SK-N-SH (cell line): ENCODE measurements at regions not wholly inside any gene's neighbourhood (a gene's known extent, or its start where the extent isn't known, plus 50 kb on each side); places are given as distances from the start of the nearest gene placed in this dataset.
A peak's percentile ranks its signal among the peaks of the same experiment; 100 is the strongest.

Experiments used
- CTCF ChIA-PET: fragments of 300-600, 350-600 bp; formaldehyde crosslinking; extraction: SDS; loops from one replicate; lab custom pipeline; 2021; lab: Yijun Ruan, JAX
- POLR2A ChIA-PET: fragments of 350-600 bp; sonication (Branson Sonifier 250); formaldehyde crosslinking; extraction: SDS; loops from one replicate; lab custom pipeline; 2020; ENCODE audit warnings: antibody characterized with exemption, inconsistent platforms; lab: Yijun Ruan, JAX
- DNase-seq: peaks from one replicate; pipeline ENCODE4 v3.0.0; 2012
- H2AFZ ChIP-seq: fragments of 200-600 bp; sonication (generic); 2 replicates; pipeline ENCODE4 v1.8.1; 2016; ENCODE audit warnings: antibody characterized with exemption, mild to moderate bottlenecking, low read depth
- H3F3A ChIP-seq: fragments of 200-600 bp; sonication (generic); replicated peaks from 2 replicates; pipeline ENCODE3; 2016; ENCODE audit warnings: antibody characterized with exemption, mild to moderate bottlenecking; ENCODE audit not compliant: insufficient read depth
- H3K27ac ChIP-seq, 2 experiments: fragments of 200-500 bp in 1 of 2; fragments of 200-600 bp in 1 of 2; sonication (Bioruptor generic) in 1 of 2; sonication (generic), shearing (Covaris generic) in 1 of 2; 2 replicates each; pipeline versions ENCODE4 v1.5.1 to v1.6.1; 2014 to 2016; ENCODE audit warnings: low read depth in 2 of 2, inconsistent platforms in 1 of 2, low read length in 1 of 2, mild to moderate bottlenecking in 1 of 2, mixed read lengths in 1 of 2
- H3K27me3 ChIP-seq: fragments of 200-600 bp; sonication (generic), shearing (Covaris generic); 2 replicates; pipeline ENCODE4 v1.6.1; 2016; ENCODE audit warnings: mixed run types; ENCODE audit not compliant: insufficient read depth
- H3K36me3 ChIP-seq, 2 experiments: fragments of 200-500 bp in 1 of 2; fragments of 200-600 bp in 1 of 2; sonication (Bioruptor generic) in 1 of 2; sonication (generic) in 1 of 2; replicated peaks in 1 of 2; 2 replicates each; pipeline versions ENCODE3 to v1.5.1; 2014 to 2016; ENCODE audit warnings: low read length in 1 of 2, mild to moderate bottlenecking in 1 of 2; ENCODE audit not compliant: insufficient read depth in 2 of 2, control insufficient read depth in 1 of 2
- H3K4me1 ChIP-seq, 2 experiments: fragments of 200-500 bp in 1 of 2; fragments of 200-600 bp in 1 of 2; sonication (Bioruptor generic) in 1 of 2; sonication (generic), shearing (Covaris generic) in 1 of 2; 2 replicates each; pipeline versions ENCODE4 v1.5.1 to v1.6.1; 2014 to 2016; ENCODE audit warnings: low read depth in 1 of 2, low read length in 1 of 2, mixed run types in 1 of 2; ENCODE audit not compliant: insufficient read depth in 2 of 2, control insufficient read depth in 1 of 2
- H3K4me2 ChIP-seq: fragments of 200-600 bp; sonication (generic), shearing (Covaris generic); 2 replicates; pipeline ENCODE4 v1.6.1; 2017; ENCODE audit warnings: mixed run types
- H3K4me3 ChIP-seq, 2 experiments: fragments of 200-500 bp in 1 of 2; fragments of 200-600 bp in 1 of 2; sonication (Bioruptor generic) in 1 of 2; sonication (generic), shearing (Covaris generic) in 1 of 2; 2 replicates each; pipeline versions ENCODE4 v1.5.1 to v1.8.1; 2014 to 2016; ENCODE audit warnings: low read depth in 2 of 2, inconsistent platforms in 1 of 2, low read length in 1 of 2, mild to moderate bottlenecking in 1 of 2, mixed read lengths in 1 of 2, moderate library complexity in 1 of 2
- H3K79me2 ChIP-seq: fragments of 200-600 bp; sonication (generic); 2 replicates; pipeline ENCODE4 v1.8.1; 2017; ENCODE audit warnings: mild to moderate bottlenecking; ENCODE audit not compliant: insufficient read depth
- H3K9ac ChIP-seq: fragments of 200-600 bp; sonication (generic); 2 replicates; pipeline ENCODE4 v1.6.1; 2017; ENCODE audit warnings: mixed run types
- H3K9me2 ChIP-seq: fragments of 200-600 bp; sonication (generic); 2 replicates; pipeline ENCODE4 v1.6.1; 2017; ENCODE audit warnings: mixed run types
- H3K9me3 ChIP-seq: fragments of 200-600 bp; sonication (generic); 2 replicates; pipeline ENCODE4 v1.6.1; 2017; ENCODE audit warnings: mixed run types, mild to moderate bottlenecking, moderate library complexity
- H4K20me1 ChIP-seq: fragments of 200-600 bp; sonication (generic); 2 replicates; pipeline ENCODE4 v1.6.1; 2017; ENCODE audit warnings: mild to moderate bottlenecking, mixed run types; ENCODE audit not compliant: insufficient read depth
- CHD2 ChIP-seq: fragments of 150-350 bp; IDR thresholded peaks from 2 replicates; pipeline ENCODE4 v1.6.1; 2018; ENCODE audit warnings: low read length; ENCODE audit not compliant: partially characterized antibody
- ELF1 ChIP-seq: IDR thresholded peaks from 2 replicates; pipeline ENCODE4 v1.4.0; 2012
- EP300 ChIP-seq, 2 experiments: IDR thresholded peaks; 2 replicates each; pipeline versions ENCODE4 v1.4.0 to v1.6.1; 2012; ENCODE audit warnings: borderline replicate concordance in 1 of 2, low read depth in 1 of 2, low read length in 1 of 2
- EZH2phosphoT487 ChIP-seq: fragments of 200-600 bp; sonication (generic); IDR thresholded peaks from 2 replicates; pipeline ENCODE4 v1.6.1; 2017; ENCODE audit warnings: low read depth, mixed run types, mild to moderate bottlenecking, antibody characterized with exemption, moderate library complexity, borderline replicate concordance
- FOSL2 ChIP-seq: IDR thresholded peaks from 2 replicates; pipeline ENCODE4 v1.4.0; 2012; ENCODE audit warnings: low read depth, mild to moderate bottlenecking, moderate library complexity, borderline replicate concordance
- FOXJ3 ChIP-seq: sonication (generic); formaldehyde crosslinking; IDR thresholded peaks from 2 replicates; pipeline ENCODE4 v1.5.1; 2020; ENCODE audit warnings: mild to moderate bottlenecking, missing genetic modification reagents
- FOXM1 ChIP-seq: IDR thresholded peaks from 2 replicates; pipeline ENCODE4 v1.4.0; 2012; ENCODE audit warnings: low read depth, mild to moderate bottlenecking
- GABPA ChIP-seq: IDR thresholded peaks from 2 replicates; pipeline ENCODE4 v1.4.0; 2012; ENCODE audit warnings: low read depth, mild to moderate bottlenecking
- JUND ChIP-seq: IDR thresholded peaks from 2 replicates; pipeline ENCODE4 v1.4.0; 2012
- MEF2A ChIP-seq: IDR thresholded peaks from 2 replicates; pipeline ENCODE4 v1.4.0; 2012; ENCODE audit warnings: low read depth, borderline replicate concordance
- MXI1 ChIP-seq: IDR thresholded peaks from 2 replicates; pipeline ENCODE4 v1.6.1; 2012; ENCODE audit warnings: mild to moderate bottlenecking, low read depth, low read length, improper control_type of control experiment
- NRF1 ChIP-seq: IDR thresholded peaks from 2 replicates; pipeline ENCODE4 v1.6.1; 2012; ENCODE audit warnings: low read depth, mild to moderate bottlenecking, low read length
- PBX3 ChIP-seq: IDR thresholded peaks from 2 replicates; pipeline ENCODE4; 2012
- REST ChIP-seq: IDR thresholded peaks from 2 replicates; pipeline ENCODE4 v1.6.1; 2012; ENCODE audit warnings: mild to moderate bottlenecking, low read depth, low read length, moderate library complexity
- SIN3A ChIP-seq: IDR thresholded peaks from 2 replicates; pipeline ENCODE4 v1.6.1; 2012; ENCODE audit warnings: low read depth, mild to moderate bottlenecking, low read length, moderate library complexity, borderline replicate concordance
- SMC3 ChIP-seq: IDR thresholded peaks from 2 replicates; pipeline ENCODE4 v1.6.1; 2012; ENCODE audit warnings: low read depth, low read length, improper control_type of control experiment
- TAF1 ChIP-seq: IDR thresholded peaks from 2 replicates; pipeline ENCODE4 v1.6.1; 2012; ENCODE audit warnings: low read depth, mild to moderate bottlenecking, low read length, moderate library complexity, borderline replicate concordance
- TCF12 ChIP-seq: IDR thresholded peaks from 2 replicates; pipeline ENCODE4 v1.4.0; 2012
- YY1 ChIP-seq: IDR thresholded peaks from 2 replicates; pipeline ENCODE4 v1.4.0; 2012; ENCODE audit warnings: low read depth, mild to moderate bottlenecking
- WGBS: methylation state at CpG from one replicate; pipeline ENCODE4 v1.1.6; 2017; ENCODE audit warnings: low lambda C conversion rate; 5-methylcytosine and 5-hydroxymethylcytosine counted together
- TF ChIP-seq, protein P1 (sequence below): fragments of 150-350 bp; IDR thresholded peaks from 2 replicates; pipeline ENCODE4 v1.6.1; 2017; ENCODE audit warnings: antibody characterized with exemption, low read length, low read depth, borderline replicate concordance
- TF ChIP-seq, protein P2 (sequence below): IDR thresholded peaks from 2 replicates; pipeline ENCODE4 v1.4.0; 2012; ENCODE audit warnings: low read depth
- TF ChIP-seq, protein P3 (sequence below): fragments of 200-600 bp; sonication (generic); IDR thresholded peaks from 2 replicates; pipeline ENCODE4 v1.6.1; 2017; ENCODE audit warnings: antibody characterized with exemption, mild to moderate bottlenecking, moderate library complexity

- peak; percentile 73 for TF ChIP-seq JUND
- no peak for TF ChIP-seq YY1
- no peak for TF ChIP-seq MEF2A
- TF ChIP-seq GABPA, result no peak
- TF ChIP-seq TCF12, result peak; percentile 81
- no peak for TF ChIP-seq SIN3A
- TF ChIP-seq ELF1, result no peak
- no peak for TF ChIP-seq MXI1
- TF ChIP-seq, protein P1, sequence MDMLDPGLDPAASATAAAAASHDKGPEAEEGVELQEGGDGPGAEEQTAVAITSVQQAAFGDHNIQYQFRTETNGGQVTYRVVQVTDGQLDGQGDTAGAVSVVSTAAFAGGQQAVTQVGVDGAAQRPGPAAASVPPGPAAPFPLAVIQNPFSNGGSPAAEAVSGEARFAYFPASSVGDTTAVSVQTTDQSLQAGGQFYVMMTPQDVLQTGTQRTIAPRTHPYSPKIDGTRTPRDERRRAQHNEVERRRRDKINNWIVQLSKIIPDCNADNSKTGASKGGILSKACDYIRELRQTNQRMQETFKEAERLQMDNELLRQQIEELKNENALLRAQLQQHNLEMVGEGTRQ, result no peak
- TF ChIP-seq NRF1, result no peak
- TF ChIP-seq FOXM1, result no peak
Measured at GRCh38 chr3:113132571-113132996, 78.8 kb upstream of the BOC start (continued).

DNA sequence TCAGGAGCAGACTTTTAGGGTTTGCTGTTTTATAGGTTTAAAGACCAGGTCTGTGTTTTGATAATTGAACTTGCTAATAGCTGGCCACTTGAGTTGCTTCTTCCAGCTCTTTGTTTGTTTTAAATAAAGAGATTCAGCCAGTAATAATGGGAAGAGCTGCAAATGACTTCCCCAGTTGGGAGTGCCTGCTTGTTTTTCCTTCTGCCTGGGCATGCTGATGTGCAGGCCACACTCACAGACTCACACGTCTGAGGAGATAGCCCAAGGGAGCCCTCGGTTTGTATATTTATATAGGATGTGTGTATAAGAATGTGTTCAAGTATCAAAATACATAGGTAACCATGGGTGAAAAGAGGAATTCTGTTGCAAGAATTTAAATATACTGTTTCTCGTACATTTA, 78.2 kb upstream of the BOC start:
- Histone ChIP-seq H3K79me2 (no peaks in the 10 kb centered on the region), H3K27ac (no peak overlapping the region), H3K4me2 (no peak overlapping the region), H3K36me3 (no peaks in the 10 kb centered on the region), H3K4me3 (no peak overlapping the region), H3F3A (peaks cover 4% of the 10 kb centered on the region), H3K9me3 (peaks cover 4% of the 10 kb centered on the region; the same call in 1 of the 2 replicates), H3K27me3 (no peaks in the 10 kb centered on the region), H3K9ac (no peak overlapping the region), H4K20me1 (no peaks in the 10 kb centered on the region), H3K9me2 (no peaks in the 10 kb centered on the region), H2AFZ (no peak overlapping the region), H3K4me1 (no peaks in the 10 kb centered on the region; a peak in 1 of 4 replicates)
- WGBS, result 89% methylated on average over 3 of the region's 3 CpGs
- DNase-seq, result no peak
- ChIA-PET CTCF (interaction anchor here (0.6 to 4.9 kb wide), 5 partner anchors 8 to 445 kb away, joined by 3 to 44 read pairs (median 4); no protein-coding TSS in a partner anchor), POLR2A (no interaction called here)
- no peak for TF ChIP-seq REST
- TF ChIP-seq MXI1, result no peak
- no peak for TF ChIP-seq EZH2phosphoT487
- TF ChIP-seq EP300 (IDR thresholded peaks at IDR 0.05; ENCODE audit: borderline replicate concordance in 1 of 2, low read depth in 1 of 2, low read length in 1 of 2), result no peak
- TF ChIP-seq FOXJ3, result no peak
- no peak for TF ChIP-seq YY1
- TF ChIP-seq SMC3, result no peak
- TF ChIP-seq, protein P2, sequence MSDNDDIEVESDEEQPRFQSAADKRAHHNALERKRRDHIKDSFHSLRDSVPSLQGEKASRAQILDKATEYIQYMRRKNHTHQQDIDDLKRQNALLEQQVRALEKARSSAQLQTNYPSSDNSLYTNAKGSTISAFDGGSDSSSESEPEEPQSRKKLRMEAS, result no peak
- no peak for TF ChIP-seq CHD2
- TF ChIP-seq, protein P3, sequence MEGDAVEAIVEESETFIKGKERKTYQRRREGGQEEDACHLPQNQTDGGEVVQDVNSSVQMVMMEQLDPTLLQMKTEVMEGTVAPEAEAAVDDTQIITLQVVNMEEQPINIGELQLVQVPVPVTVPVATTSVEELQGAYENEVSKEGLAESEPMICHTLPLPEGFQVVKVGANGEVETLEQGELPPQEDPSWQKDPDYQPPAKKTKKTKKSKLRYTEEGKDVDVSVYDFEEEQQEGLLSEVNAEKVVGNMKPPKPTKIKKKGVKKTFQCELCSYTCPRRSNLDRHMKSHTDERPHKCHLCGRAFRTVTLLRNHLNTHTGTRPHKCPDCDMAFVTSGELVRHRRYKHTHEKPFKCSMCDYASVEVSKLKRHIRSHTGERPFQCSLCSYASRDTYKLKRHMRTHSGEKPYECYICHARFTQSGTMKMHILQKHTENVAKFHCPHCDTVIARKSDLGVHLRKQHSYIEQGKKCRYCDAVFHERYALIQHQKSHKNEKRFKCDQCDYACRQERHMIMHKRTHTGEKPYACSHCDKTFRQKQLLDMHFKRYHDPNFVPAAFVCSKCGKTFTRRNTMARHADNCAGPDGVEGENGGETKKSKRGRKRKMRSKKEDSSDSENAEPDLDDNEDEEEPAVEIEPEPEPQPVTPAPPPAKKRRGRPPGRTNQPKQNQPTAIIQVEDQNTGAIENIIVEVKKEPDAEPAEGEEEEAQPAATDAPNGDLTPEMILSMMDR, result no peak
- TF ChIP-seq, protein P1, result no peak
- no peak for TF ChIP-seq NRF1
- TF ChIP-seq TAF1, result no peak
- TF ChIP-seq PBX3, result no peak
- no peak for TF ChIP-seq FOSL2
